HG03066 (cell line): ENCODE measurements at regions not wholly inside any gene's neighbourhood (a gene's known extent, or its start where the extent isn't known, plus 50 kb on each side); places are given as distances from the start of the nearest gene placed in this dataset.

Source experiments
- ATAC-seq: cut with Tn5 transposase; IDR thresholded peaks from one replicate; pipeline ENCODE4 v1.9.1; 2021; ENCODE audit warnings: low read depth; ENCODE audit not compliant: unreplicated experiment

DNA sequence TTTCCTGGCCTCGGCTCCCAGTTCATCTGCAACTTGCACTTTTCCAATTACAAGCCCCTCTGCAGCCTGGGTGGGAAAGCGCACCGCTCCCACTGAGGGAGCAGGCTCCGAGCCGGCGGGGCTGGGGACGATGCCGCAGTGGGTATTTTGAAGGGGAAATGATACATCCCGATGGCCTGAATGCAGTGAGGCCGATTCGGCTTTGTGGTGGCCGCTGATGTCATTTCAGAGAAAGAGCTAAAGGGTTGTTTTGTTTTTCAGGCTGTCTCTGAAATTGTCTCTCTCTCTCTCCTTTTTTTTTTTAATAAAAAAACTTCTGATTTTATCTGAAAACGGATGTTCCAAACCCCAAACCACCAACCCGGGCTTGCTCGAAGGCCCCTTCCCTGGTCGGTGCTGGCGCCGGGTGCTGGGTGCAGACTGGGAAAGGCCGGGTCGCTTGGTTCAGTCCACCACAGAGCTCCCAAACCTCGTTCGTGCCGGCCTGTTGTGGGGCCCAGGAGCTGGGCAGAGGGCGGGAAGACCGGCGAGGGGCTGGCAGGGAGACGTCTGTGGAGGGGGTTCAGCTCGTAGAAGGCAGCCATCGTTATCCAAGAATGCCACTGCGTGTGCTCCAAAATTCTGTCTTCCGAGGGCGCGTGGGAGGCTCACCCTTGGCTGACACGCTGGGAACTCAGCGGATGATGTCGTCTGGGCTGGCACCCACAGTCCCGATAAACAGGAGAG lies 102.8 kb downstream of the FOXL1 start:
- ATAC-seq: no peak

DNA sequence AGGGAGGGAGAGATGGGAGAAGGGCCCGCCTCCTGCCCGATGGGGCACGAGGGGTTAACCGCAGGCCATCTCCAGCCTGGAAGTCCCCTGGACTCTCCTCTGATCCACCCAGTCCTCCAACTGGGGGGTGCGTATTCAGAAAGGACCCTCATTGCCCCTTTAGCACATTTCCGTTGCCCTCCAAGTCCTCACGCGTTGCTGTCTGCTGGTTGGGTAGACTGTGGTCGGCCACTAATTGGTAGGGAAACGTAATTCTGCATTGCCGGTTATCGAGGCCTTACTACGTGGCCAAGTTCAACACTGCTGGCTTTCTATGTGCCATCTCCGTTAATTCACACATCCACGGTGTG lies 103.4 kb downstream of the FOXL1 start:
- no peak for ATAC-seq

DNA sequence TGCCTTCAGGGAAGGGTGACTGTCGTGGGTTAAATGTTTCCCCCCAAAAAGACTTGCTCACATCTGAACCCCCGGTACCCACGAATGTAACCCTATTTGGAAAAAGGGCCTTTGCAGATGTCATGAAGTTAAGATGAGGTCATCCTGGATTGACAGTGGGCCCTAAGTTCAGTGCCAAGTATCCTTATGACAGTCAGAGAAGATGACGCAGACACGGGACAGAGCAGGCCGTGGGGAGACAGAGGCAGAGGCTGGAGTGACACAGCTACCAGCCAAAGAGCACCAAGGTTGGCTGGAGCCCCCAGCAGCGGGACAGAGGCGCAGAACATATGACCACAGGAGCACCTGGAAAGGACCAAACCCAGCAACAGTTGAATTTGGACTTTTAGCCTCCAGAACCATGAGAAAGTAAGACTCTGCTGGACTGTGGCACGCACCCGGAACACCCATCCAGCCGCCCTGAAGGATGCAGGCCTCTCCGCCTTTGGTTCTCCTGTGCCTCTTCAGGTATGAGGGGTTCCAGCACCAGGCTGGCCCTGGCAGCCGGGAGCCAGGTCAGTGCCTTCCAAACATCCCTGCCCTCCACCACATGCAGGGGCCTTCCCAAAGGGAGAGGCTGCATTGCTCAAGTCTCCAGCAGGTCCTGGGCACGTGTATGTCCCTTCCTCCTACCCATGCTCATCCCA lies 104.0 kb downstream of the FOXL1 start:
- ATAC-seq: no peak

- no peak for ATAC-seq
These were observed 105.3 kb downstream of the FOXL1 start for GRCh38 chr16:86683441-86684194.

GRCh38 chr16:86685076-86685475 lies 106.7 kb downstream of the FOXL1 start:
- ATAC-seq: no peak

GRCh38 chr16:86690970-86691369 lies 112.6 kb downstream of the FOXL1 start:
- no peak for ATAC-seq

- ATAC-seq: no peak
These were observed 114.1 kb downstream of the FOXL1 start for GRCh38 chr16:86692426-86692825.

DNA sequence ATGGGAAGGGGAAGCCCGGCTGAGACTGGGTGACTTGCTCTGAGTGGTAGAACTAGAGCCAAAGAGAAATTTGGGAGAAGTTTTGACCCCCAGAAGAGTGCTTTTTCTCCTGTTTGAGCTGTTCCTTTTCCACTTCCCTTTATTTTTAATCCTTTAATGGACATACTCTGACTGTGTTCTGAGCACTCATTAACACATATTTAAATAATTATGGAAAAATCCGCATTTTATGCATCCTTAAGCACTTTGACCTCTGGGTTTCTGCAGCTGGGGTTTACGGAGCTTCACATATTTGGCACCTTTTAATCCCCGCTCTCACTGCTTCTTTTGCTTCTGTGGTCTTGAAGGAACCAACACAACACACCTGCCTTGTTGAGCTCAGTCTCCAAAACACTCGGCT lies 114.7 kb downstream of the FOXL1 start:
- ATAC-seq: no peak

DNA sequence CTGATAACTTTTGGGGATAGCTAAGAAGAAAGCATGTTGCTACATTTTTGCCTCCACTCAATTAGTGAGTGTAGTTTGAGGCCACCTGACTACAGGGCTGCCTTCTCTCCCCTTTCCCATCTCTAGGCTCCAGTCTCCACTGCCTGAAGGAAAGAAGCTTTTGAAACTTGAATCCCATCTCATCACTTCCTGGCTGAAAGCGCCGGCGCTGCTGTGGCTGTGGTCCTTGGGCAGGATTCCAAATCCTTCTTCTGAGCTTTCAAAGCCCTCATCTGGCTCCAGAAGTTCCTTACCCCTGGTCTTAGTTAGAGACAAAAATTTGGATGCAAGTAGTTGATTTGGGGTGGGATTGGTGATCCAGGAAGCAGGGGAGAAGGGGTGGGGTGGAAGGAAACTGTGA lies 119.4 kb downstream of the FOXL1 start:
- ATAC-seq: no peak

- ATAC-seq: no peak
These were observed 121.9 kb downstream of the FOXL1 start for GRCh38 chr16:86700046-86700945.

GRCh38 chr16:86701286-86701975 lies 123.1 kb downstream of the FOXL1 start:
- no peak for ATAC-seq

- no peak for ATAC-seq
These were observed 124.7 kb downstream of the FOXL1 start for GRCh38 chr16:86702824-86703588.

DNA sequence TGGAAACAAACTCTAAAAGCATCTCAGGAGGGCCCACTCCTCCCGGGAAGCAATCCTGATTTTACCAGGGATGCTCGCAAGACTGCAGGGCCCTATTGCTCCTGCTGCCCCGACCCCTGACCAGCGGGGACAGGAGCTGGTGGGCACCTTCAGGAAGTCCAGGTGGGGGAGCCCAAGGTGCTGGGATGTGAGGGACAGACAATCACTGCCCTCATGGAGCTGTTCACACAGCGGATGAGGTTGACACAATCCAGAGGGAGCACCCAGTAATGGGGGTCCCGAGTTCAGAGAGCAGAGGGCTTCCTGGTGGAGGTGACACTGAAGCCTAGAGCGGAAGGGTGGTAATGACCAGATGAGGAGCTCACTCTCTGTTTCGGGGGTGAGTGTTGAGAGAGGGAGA lies 126.2 kb downstream of the FOXL1 start:
- ATAC-seq: no peak

- ATAC-seq: no peak
These were observed 128.4 kb downstream of the FOXL1 start for GRCh38 chr16:86706726-86707125.

- no peak for ATAC-seq
These were observed 128.8 kb downstream of the FOXL1 start for GRCh38 chr16:86707171-86707570.

GRCh38 chr16:86707581-86707980 lies 129.2 kb downstream of the FOXL1 start:
- no peak for ATAC-seq

DNA sequence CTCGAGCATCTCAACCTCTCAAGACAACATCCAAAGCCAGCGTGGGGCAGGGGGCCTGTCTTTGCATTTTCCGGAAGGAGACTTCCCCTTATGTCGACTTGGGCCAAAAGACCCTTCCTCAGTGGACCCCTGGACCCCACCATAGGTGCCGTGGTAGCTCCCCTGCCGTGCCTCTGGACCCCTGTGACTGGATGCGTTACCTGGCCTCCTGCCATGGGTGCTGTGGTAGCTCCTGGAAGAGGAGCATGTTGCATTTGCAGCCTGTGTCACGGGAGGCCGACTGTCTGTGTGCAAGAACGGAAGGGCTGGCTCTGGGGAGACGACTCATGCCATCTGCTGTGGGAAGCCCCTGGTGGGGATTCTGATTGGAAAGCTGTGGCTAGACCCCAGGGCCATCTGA lies 130.1 kb downstream of the FOXL1 start:
- no peak for ATAC-seq

GRCh38 chr16:86709103-86709502 lies 130.8 kb downstream of the FOXL1 start:
- ATAC-seq: no peak

DNA sequence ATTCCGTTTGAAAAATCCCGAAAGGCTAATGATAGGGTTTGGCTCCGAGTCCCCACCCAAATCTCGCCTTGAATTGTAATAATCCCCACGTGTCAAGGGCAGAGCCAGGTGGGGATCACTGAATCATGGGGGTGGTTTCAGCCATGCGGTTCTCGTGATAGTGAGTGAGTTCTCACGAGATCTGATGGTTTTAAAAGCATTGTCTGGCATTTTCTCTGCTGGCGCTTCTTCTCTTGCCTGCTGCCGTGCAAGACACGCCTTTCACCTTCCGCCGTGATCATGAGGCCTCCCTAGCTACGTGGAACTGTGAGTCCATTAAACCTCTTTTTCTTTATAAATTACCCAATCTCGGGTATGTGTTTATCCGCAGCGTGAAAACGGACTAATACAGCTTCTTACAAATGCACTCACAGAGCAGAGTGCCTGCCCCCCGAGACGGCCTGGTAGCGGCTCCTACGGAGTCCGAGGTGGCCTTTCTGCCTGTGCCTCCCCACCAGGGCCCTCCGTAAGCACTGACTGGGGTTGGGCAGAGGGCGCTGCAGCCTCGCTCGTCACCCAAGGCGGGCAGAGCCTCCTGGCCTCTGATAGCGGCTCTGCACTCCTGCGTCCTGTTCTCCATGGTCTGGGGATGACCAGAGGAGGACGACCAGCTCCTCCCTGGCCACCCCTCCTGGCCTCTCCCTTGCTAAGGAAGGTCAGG lies 131.7 kb downstream of the FOXL1 start:
- no peak for ATAC-seq
